ENCODE measurements at regions not wholly inside any gene's neighbourhood (a gene's known extent, or its start where the extent isn't known, plus 50 kb on each side); places are given as distances from the start of the nearest gene placed in this dataset.

GRCh38 chr1:163863731-163864130 lies 542.0 kb downstream of the NUF2 start:
- TF ChIP-seq CTCF (tag by site-specific recombination; IDR thresholded peaks at IDR 0.05) (no peak), ZNF660 (tag by site-specific recombination; IDR thresholded peaks at IDR 0.05) (no peak), ZNF558 (tag by site-specific recombination; IDR thresholded peaks at IDR 0.05) (no peak), ZNF416 (tag by site-specific recombination; IDR thresholded peaks at IDR 0.05) (no peak), ZNF510 (tag by site-specific recombination; IDR thresholded peaks at IDR 0.05; ENCODE audit: insufficient replicate concordance) (no peak)

Measured in HEK293 (cell line).